GM23248 (cell line): ENCODE measurements at regions not wholly inside any gene's neighbourhood (a gene's known extent, or its start where the extent isn't known, plus 50 kb on each side); places are given as distances from the start of the nearest gene placed in this dataset.

Source experiments
- EZH2 ChIP-seq: fragments of 200-600 bp; sonication (generic); IDR thresholded peaks from 2 replicates; pipeline ENCODE4 v1.6.1; 2018; ENCODE audit warnings: antibody characterized with exemption, mild to moderate bottlenecking; ENCODE audit not compliant: insufficient read depth, poor library complexity, severe bottlenecking
- EZH2phosphoT487 ChIP-seq: fragments of 200-600 bp; sonication (generic); IDR thresholded peaks from 2 replicates; pipeline ENCODE4 v1.6.1; 2018; ENCODE audit warnings: antibody characterized with exemption, moderate library complexity, mild to moderate bottlenecking, low read depth; ENCODE audit not compliant: insufficient read depth

GRCh38 chr2:194672994-194673393, 984.0 kb upstream of the SLC39A10 start:
- no peak for TF ChIP-seq EZH2phosphoT487
- no peak for TF ChIP-seq EZH2
